ENCODE measurements at regions not wholly inside any gene's neighbourhood (a gene's known extent, or its start where the extent isn't known, plus 50 kb on each side); places are given as distances from the start of the nearest gene placed in this dataset.

GRCh38 chr2:30029804-30030203 lies 108.4 kb upstream of the ALK start:
- DNase-seq (ENCODE audit: low read depth in 1 of 2, low spot score in 1 of 2): no peak
- Histone ChIP-seq H3K27ac (replicated peaks) (no peak overlapping the region), H3K4me3 (replicated peaks; ENCODE audit: insufficient read depth, low read length) (no peak overlapping the region), H3K27me3 (ENCODE audit: insufficient read depth, poor library complexity, severe bottlenecking) (no peaks in the 10 kb centered on the region)
- no peak for TF ChIP-seq POLR2AphosphoS5 (IDR thresholded peaks at IDR 0.05; ENCODE audit: low read depth)
- TF ChIP-seq GABPA (IDR thresholded peaks at IDR 0.05; ENCODE audit: low read depth): no peak
- no peak for TF ChIP-seq REST (IDR thresholded peaks at IDR 0.05; ENCODE audit: insufficient replicate concordance, low read depth)
- TF ChIP-seq CTCF (IDR thresholded peaks at IDR 0.05; ENCODE audit: insufficient read depth, low read length): no peak
- no peak for TF ChIP-seq SPI1 (IDR thresholded peaks at IDR 0.05; ENCODE audit: borderline replicate concordance, low read depth)

- TF ChIP-seq POLR2AphosphoS5 (IDR thresholded peaks at IDR 0.05; ENCODE audit: low read depth): no peak
- no peak for TF ChIP-seq REST (IDR thresholded peaks at IDR 0.05; ENCODE audit: insufficient replicate concordance, low read depth)
- TF ChIP-seq GABPA (IDR thresholded peaks at IDR 0.05; ENCODE audit: low read depth): no peak
- TF ChIP-seq CTCF (IDR thresholded peaks at IDR 0.05; ENCODE audit: insufficient read depth, low read length): no peak
- no peak for TF ChIP-seq SPI1 (IDR thresholded peaks at IDR 0.05; ENCODE audit: borderline replicate concordance, low read depth)
- Histone ChIP-seq H3K27ac (replicated peaks) (no peak overlapping the region), H3K27me3 (ENCODE audit: insufficient read depth, poor library complexity, severe bottlenecking) (no peaks in the 10 kb centered on the region), H3K4me3 (replicated peaks; ENCODE audit: insufficient read depth, low read length) (no peak overlapping the region)
- no peak for DNase-seq (ENCODE audit: low read depth in 1 of 2, low spot score in 1 of 2)
Measured at GRCh38 chr2:30030361-30030760, 109.0 kb upstream of the ALK start.

GRCh38 chr2:30031184-30031583 lies 109.8 kb upstream of the ALK start:
- TF ChIP-seq GABPA (IDR thresholded peaks at IDR 0.05; ENCODE audit: low read depth) (no peak), SPI1 (IDR thresholded peaks at IDR 0.05; ENCODE audit: borderline replicate concordance, low read depth) (no peak), REST (IDR thresholded peaks at IDR 0.05; ENCODE audit: insufficient replicate concordance, low read depth) (no peak), POLR2AphosphoS5 (IDR thresholded peaks at IDR 0.05; ENCODE audit: low read depth) (no peak), CTCF (IDR thresholded peaks at IDR 0.05; ENCODE audit: insufficient read depth, low read length) (no peak)
- H3K27ac ChIP-seq (replicated peaks): no peak overlapping the region
- DNase-seq (ENCODE audit: low read depth in 1 of 2, low spot score in 1 of 2): no peak
- no peaks in the 10 kb centered on the region for H3K27me3 ChIP-seq (ENCODE audit: insufficient read depth, poor library complexity, severe bottlenecking)
- H3K4me3 ChIP-seq (replicated peaks; ENCODE audit: insufficient read depth, low read length): no peak overlapping the region
